Endothelial cell (in vitro differentiated cells): ENCODE measurements at regions not wholly inside any gene's neighbourhood (a gene's known extent, or its start where the extent isn't known, plus 50 kb on each side); places are given as distances from the start of the nearest gene placed in this dataset.

Experiments used
- DNase-seq: peaks from one replicate; pipeline ENCODE4 v3.0.0; 2021; ENCODE audit warnings: low spot score
- H3K27ac Mint-ChIP-seq: one replicate; pipeline ENCODE4 v1.8.0; 2021; ENCODE audit warnings: mixed read lengths, inconsistent platforms; ENCODE audit not compliant: unreplicated experiment
- H3K27me3 Mint-ChIP-seq: one replicate; pipeline ENCODE4 v1.8.0; 2021; ENCODE audit warnings: mild to moderate bottlenecking, moderate library complexity, mixed read lengths, inconsistent platforms; ENCODE audit not compliant: unreplicated experiment
- H3K36me3 Mint-ChIP-seq: one replicate; pipeline ENCODE4 v1.8.0; 2021; ENCODE audit warnings: mild to moderate bottlenecking, low read depth, mixed read lengths, inconsistent platforms; ENCODE audit not compliant: unreplicated experiment
- H3K4me1 Mint-ChIP-seq: one replicate; pipeline ENCODE4 v1.8.0; 2021; ENCODE audit warnings: mild to moderate bottlenecking, mixed read lengths, inconsistent platforms; ENCODE audit not compliant: unreplicated experiment
- H3K4me3 Mint-ChIP-seq: one replicate; pipeline ENCODE4 v1.8.0; 2021; ENCODE audit warnings: mild to moderate bottlenecking, mixed read lengths, inconsistent platforms; ENCODE audit not compliant: unreplicated experiment
- H3K9me3 Mint-ChIP-seq: one replicate; pipeline ENCODE4 v1.8.0; 2021; ENCODE audit warnings: mixed read lengths, inconsistent platforms; ENCODE audit not compliant: unreplicated experiment
- TF ChIP-seq, protein P1 (sequence below): fragments of 200-600 bp; sonication (generic); IDR thresholded peaks from one replicate; pipeline ENCODE4 v1.5.0; 2021; ENCODE audit warnings: antibody characterized with exemption; ENCODE audit not compliant: unreplicated experiment

DNA sequence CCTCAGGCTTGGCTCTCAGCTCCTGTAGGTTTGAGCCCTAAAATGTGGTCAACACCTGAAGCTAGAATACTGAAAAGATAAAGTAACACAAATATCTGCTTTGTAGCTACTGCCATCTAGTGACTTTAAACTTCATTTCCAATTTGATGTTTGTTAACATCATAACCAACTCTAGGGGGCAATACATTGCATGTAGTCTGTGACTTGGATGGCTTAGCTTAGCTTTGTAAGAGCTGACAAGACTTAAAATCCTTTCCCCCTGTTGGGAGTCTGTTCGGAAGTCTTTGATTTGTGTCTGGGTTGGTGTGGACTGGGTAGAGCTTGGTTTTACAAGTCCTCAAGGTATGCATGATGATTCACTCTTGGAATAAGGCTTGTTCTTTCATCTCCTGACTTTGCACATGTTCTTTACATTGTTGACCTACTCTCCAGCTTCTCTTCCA, 51.7 kb downstream of the SCN11A start:
- no peak overlapping the region for H3K27ac Mint-ChIP-seq
- H3K9me3 Mint-ChIP-seq: no peaks in the 10 kb centered on the region
- H3K36me3 Mint-ChIP-seq: peaks cover 4% of the 10 kb centered on the region
- H3K27me3 Mint-ChIP-seq: no peaks in the 10 kb centered on the region
- DNase-seq: no peak
- TF ChIP-seq, protein P1, sequence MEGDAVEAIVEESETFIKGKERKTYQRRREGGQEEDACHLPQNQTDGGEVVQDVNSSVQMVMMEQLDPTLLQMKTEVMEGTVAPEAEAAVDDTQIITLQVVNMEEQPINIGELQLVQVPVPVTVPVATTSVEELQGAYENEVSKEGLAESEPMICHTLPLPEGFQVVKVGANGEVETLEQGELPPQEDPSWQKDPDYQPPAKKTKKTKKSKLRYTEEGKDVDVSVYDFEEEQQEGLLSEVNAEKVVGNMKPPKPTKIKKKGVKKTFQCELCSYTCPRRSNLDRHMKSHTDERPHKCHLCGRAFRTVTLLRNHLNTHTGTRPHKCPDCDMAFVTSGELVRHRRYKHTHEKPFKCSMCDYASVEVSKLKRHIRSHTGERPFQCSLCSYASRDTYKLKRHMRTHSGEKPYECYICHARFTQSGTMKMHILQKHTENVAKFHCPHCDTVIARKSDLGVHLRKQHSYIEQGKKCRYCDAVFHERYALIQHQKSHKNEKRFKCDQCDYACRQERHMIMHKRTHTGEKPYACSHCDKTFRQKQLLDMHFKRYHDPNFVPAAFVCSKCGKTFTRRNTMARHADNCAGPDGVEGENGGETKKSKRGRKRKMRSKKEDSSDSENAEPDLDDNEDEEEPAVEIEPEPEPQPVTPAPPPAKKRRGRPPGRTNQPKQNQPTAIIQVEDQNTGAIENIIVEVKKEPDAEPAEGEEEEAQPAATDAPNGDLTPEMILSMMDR: peak; percentile 61
- H3K4me1 Mint-ChIP-seq: no peaks in the 10 kb centered on the region
- no peak overlapping the region for H3K4me3 Mint-ChIP-seq

DNA sequence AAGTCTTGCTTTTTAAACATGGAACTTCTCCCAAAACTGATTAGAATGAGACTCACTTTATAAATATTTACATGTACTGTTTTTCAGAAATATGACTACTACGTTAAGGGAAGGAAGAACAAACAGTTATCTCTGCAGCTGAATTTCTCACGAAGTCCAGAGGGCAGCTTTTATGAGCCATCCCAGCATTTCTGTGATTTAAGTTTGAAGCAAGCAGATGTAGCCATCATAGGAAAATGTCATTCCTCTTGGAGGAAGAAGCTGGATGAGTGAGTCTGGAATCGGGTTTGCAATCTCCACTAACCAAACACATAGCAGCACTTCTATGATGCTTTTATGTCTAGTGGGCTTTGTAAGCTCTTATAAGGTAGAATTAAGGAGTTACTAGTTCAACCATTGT, 53.7 kb downstream of the SCN11A start:
- H3K27me3 Mint-ChIP-seq: peaks cover 2% of the 10 kb centered on the region
- H3K4me3 Mint-ChIP-seq: no peak overlapping the region
- H3K9me3 Mint-ChIP-seq: no peaks in the 10 kb centered on the region
- no peak overlapping the region for H3K27ac Mint-ChIP-seq
- H3K4me1 Mint-ChIP-seq: no peaks in the 10 kb centered on the region
- peaks cover 4% of the 10 kb centered on the region for H3K36me3 Mint-ChIP-seq
- DNase-seq: no peak
- TF ChIP-seq, protein P1: no peak

DNA sequence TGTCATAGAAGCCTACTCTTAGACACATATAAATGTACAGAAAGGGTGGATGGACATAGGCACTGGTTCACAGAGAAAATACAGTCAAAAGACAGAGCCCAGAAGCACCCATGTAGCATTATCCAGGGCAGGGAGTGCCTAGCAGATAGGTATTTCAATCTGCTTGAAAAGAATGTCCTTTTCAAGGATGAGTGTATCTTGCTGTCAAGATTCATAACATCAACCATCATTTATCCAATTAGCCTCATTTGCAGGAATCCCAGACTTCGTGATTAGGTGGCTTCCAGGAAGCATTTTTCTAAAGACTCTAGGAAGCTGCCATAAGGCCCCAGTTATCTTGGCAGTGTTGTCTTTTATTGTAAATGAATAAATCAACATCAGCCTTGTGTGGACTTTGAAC, 55.6 kb downstream of the SCN11A start:
- H3K4me1 Mint-ChIP-seq: peaks cover 5% of the 10 kb centered on the region
- TF ChIP-seq, protein P1: no peak
- no peak for DNase-seq
- no peak overlapping the region for H3K4me3 Mint-ChIP-seq
- no peak overlapping the region for H3K27ac Mint-ChIP-seq
- peaks cover 2% of the 10 kb centered on the region for H3K27me3 Mint-ChIP-seq
- no peaks in the 10 kb centered on the region for H3K9me3 Mint-ChIP-seq
- H3K36me3 Mint-ChIP-seq: peaks cover 4% of the 10 kb centered on the region

DNA sequence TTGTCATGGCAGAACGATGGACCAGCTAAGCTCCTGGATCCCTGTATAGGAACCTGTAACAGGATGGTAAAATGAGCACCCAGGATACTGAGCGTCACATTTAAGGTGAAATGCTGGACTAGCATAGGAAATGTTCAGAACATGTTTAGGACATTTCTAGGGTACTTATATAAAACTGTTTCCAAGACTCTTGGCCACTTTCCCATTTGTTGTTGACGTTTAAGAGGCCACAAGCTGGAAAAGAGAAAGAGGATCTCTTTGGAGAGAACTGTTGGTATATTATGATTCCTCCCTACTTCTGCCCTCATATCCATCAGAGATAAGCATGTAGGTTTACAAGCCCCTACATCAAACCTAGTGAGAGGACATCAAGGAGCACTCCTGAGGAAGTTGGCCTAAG, 57.5 kb downstream of the SCN11A start:
- H3K27ac Mint-ChIP-seq: no peak overlapping the region
- no peaks in the 10 kb centered on the region for H3K9me3 Mint-ChIP-seq
- no peak overlapping the region for H3K4me3 Mint-ChIP-seq
- peaks cover 4% of the 10 kb centered on the region for H3K27me3 Mint-ChIP-seq
- DNase-seq: no peak
- H3K4me1 Mint-ChIP-seq: peaks cover 17% of the 10 kb centered on the region
- peaks cover 4% of the 10 kb centered on the region for H3K36me3 Mint-ChIP-seq
- TF ChIP-seq, protein P1: no peak

DNA sequence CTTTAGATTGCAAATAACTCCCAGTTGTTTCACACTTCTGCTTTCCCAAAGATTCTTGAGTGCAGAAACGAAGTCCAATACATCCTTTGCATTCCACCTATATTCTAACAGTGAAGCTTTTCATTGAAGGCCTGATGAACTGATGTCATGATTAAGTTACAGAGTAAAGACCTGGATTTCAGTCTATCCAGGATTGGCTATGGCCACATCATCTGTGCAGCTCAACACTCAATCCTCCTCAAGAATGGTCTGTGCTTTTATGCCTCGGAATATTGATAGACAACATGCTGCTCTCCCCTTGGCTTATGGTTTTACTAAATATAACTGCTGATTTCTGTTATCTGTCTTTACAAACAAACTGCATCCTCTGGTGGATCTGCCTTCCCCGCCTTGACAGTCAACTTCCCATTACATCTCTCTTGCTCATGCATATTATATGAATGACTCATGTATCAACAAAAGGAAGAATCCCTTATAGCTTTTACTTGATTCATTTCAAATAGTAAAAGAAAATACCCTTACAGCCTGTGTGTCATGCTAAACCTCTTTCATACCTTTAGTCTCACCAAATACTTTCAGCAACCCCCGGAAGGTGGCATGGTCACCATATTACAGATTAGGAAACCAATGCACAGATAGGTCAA, 59.5 kb downstream of the SCN11A start:
- Mint-ChIP-seq H3K27me3 (peaks cover 8% of the 10 kb centered on the region), H3K4me1 (peaks cover 17% of the 10 kb centered on the region), H3K27ac (no peak overlapping the region), H3K36me3 (peaks cover 4% of the 10 kb centered on the region), H3K9me3 (no peaks in the 10 kb centered on the region), H3K4me3 (no peak overlapping the region)
- TF ChIP-seq, protein P1: no peak
- no peak for DNase-seq
